HG02870 (cell line): ENCODE measurements at regions not wholly inside any gene's neighbourhood (a gene's known extent, or its start where the extent isn't known, plus 50 kb on each side); places are given as distances from the start of the nearest gene placed in this dataset.

Experiments used
- ATAC-seq: cut with Tn5 transposase; IDR thresholded peaks from one replicate; pipeline ENCODE4 v1.9.1; 2021; ENCODE audit warnings: mild to moderate bottlenecking, moderate library complexity; ENCODE audit not compliant: unreplicated experiment

GRCh38 chr4:137209240-137209639 is 323.1 kb downstream of the PCDH18 start:
- ATAC-seq = no peak

- no peak for ATAC-seq
Measured at GRCh38 chr4:137206781-137207180, 325.5 kb downstream of the PCDH18 start.

GRCh38 chr4:137203601-137204000 is 328.7 kb downstream of the PCDH18 start:
- no peak for ATAC-seq

GRCh38 chr4:137200322-137200721 is 332.0 kb downstream of the PCDH18 start:
- ATAC-seq = no peak

- no peak for ATAC-seq
Measured at GRCh38 chr4:137198791-137199190, 333.5 kb downstream of the PCDH18 start.

GRCh38 chr4:137194670-137195069 is 337.6 kb downstream of the PCDH18 start:
- no peak for ATAC-seq

GRCh38 chr4:137193564-137193963 is 338.7 kb downstream of the PCDH18 start:
- no peak for ATAC-seq

GRCh38 chr4:137181293-137181899 is 350.9 kb downstream of the PCDH18 start:
- no peak for ATAC-seq

- ATAC-seq = no peak
Measured at GRCh38 chr4:137180349-137180748, 351.9 kb downstream of the PCDH18 start.

- ATAC-seq = no peak
Measured at GRCh38 chr4:137156807-137157206, 375.5 kb downstream of the PCDH18 start.

- ATAC-seq = no peak
Measured at GRCh38 chr4:137156054-137156453, 376.2 kb downstream of the PCDH18 start.

- ATAC-seq = no peak
Measured at GRCh38 chr4:137131201-137131600, 401.1 kb downstream of the PCDH18 start.

- ATAC-seq = no peak
Measured at GRCh38 chr4:137129845-137130244, 402.4 kb downstream of the PCDH18 start.

GRCh38 chr4:137129441-137129840 is 402.9 kb downstream of the PCDH18 start:
- no peak for ATAC-seq

- ATAC-seq = no peak
Measured at GRCh38 chr4:137125011-137125410, 407.3 kb downstream of the PCDH18 start.

GRCh38 chr4:137124278-137124932 is 407.9 kb downstream of the PCDH18 start:
- peak; percentile 84 for ATAC-seq

GRCh38 chr4:137122876-137123275 is 409.4 kb downstream of the PCDH18 start:
- no peak for ATAC-seq

GRCh38 chr4:137116144-137116543 is 416.1 kb downstream of the PCDH18 start:
- no peak for ATAC-seq

GRCh38 chr4:137106733-137107132 is 425.6 kb downstream of the PCDH18 start:
- ATAC-seq = no peak

- ATAC-seq = no peak
Measured at GRCh38 chr4:137106287-137106686, 426.0 kb downstream of the PCDH18 start.

- no peak for ATAC-seq
Measured at GRCh38 chr4:137090951-137091350, 441.3 kb downstream of the PCDH18 start.

- ATAC-seq = no peak
Measured at GRCh38 chr4:137083571-137084135, 448.6 kb downstream of the PCDH18 start.
